Gastrocnemius medialis (tissue), 4 donors: ENCODE measurements at regions not wholly inside any gene's neighbourhood (a gene's known extent, or its start where the extent isn't known, plus 50 kb on each side); places are given as distances from the start of the nearest gene placed in this dataset.

Source experiments
- POLR2A ChIP-seq, 2 donors: fragments of 450-650 bp; IDR thresholded peaks; one replicate each; pipeline ENCODE4 v1.6.1; 2017; ENCODE audit warnings: antibody characterized with exemption in 2 of 2, mild to moderate bottlenecking in 2 of 2, moderate library complexity in 2 of 2
- TF ChIP-seq, protein P1 (sequence below), 5 experiments: fragments of 450-650 bp in 3 of 5; fragments of 200-600 bp in 2 of 5; sonication (generic) in 2 of 5; IDR thresholded peaks in 4 of 5; conservative IDR thresholded peaks in 1 of 5; 1 replicate in 4 of 5; 2 replicates in 1 of 5; pipeline ENCODE4 v1.5.1; 2016 to 2019; ENCODE audit warnings: antibody characterized with exemption in 5 of 5, mild to moderate bottlenecking in 3 of 5, moderate library complexity in 3 of 5

DNA sequence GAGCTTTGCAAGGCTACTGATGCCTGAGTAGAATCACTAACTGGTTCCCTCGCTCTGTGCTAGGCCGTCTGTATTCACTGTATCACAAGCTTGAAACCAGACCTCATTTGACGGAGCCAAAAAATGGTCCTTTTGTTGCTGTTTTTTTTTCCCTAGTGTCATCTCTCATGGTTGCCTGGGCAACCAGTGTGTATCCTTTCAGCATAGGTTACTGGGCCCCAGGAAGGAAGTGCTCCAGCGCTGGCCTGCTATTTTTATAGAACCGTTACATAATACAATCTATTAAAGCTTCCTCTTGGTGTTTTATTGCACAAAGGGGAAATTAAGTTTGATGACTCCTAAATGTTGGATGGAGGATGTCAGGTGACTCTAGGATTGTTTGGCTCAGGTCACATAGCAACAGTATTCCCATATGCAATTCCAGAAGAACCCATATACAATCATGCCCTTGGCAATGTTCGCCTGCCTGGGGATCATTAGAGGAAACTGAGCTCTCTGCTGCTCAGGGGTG, 220.4 kb downstream of the SPRY1 start:
- TF ChIP-seq, protein P1, sequence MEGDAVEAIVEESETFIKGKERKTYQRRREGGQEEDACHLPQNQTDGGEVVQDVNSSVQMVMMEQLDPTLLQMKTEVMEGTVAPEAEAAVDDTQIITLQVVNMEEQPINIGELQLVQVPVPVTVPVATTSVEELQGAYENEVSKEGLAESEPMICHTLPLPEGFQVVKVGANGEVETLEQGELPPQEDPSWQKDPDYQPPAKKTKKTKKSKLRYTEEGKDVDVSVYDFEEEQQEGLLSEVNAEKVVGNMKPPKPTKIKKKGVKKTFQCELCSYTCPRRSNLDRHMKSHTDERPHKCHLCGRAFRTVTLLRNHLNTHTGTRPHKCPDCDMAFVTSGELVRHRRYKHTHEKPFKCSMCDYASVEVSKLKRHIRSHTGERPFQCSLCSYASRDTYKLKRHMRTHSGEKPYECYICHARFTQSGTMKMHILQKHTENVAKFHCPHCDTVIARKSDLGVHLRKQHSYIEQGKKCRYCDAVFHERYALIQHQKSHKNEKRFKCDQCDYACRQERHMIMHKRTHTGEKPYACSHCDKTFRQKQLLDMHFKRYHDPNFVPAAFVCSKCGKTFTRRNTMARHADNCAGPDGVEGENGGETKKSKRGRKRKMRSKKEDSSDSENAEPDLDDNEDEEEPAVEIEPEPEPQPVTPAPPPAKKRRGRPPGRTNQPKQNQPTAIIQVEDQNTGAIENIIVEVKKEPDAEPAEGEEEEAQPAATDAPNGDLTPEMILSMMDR (IDR thresholded peaks at IDR 0.05 in 4 of 5, conservative IDR thresholded peaks at IDR 0.05 in 1 of 5): no peak
- no peak for TF ChIP-seq POLR2A (IDR thresholded peaks at IDR 0.05)
